GM12864 (cell line): ENCODE measurements at regions not wholly inside any gene's neighbourhood (a gene's known extent, or its start where the extent isn't known, plus 50 kb on each side); places are given as distances from the start of the nearest gene placed in this dataset.

Experiments
- DNase-seq: peaks from one replicate; pipeline ENCODE4 v3.0.0-alpha.2; 2011; ENCODE audit warnings: low read depth
- H3K4me3 ChIP-seq: 2 replicates; pipeline ENCODE4 v1.5.1; 2011; ENCODE audit warnings: mild to moderate bottlenecking, low read depth, low read length, control low read depth
- TF ChIP-seq, protein P1 (sequence below): IDR thresholded peaks from 2 replicates; pipeline ENCODE4 v1.5.1; 2011; ENCODE audit warnings: low read depth, mild to moderate bottlenecking, moderate library complexity, low read length, control low read depth, inconsistent platforms; ENCODE audit errors: missing control alignments

DNA sequence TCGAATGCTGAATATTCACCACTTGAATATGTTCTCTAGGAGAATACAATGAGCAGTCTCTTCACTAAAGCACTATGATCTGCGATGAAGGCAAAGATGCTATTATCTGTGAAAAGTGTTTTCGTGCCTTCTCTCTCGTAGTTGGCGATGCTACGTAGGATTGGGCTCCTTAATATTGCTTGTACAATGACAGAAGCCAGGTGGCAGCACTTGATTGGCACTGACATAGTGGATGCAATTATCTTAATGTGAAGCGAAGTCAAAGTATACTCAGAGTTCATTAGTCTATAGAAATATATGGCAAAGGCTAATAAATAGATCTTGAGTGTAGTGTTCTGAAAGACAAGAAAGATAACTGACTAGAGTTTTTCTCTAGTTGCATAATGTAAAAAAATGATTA lies 1135.7 kb upstream of the AGA start:
- H3K4me3 ChIP-seq: no peak overlapping the region
- no peak for DNase-seq
- TF ChIP-seq, protein P1, sequence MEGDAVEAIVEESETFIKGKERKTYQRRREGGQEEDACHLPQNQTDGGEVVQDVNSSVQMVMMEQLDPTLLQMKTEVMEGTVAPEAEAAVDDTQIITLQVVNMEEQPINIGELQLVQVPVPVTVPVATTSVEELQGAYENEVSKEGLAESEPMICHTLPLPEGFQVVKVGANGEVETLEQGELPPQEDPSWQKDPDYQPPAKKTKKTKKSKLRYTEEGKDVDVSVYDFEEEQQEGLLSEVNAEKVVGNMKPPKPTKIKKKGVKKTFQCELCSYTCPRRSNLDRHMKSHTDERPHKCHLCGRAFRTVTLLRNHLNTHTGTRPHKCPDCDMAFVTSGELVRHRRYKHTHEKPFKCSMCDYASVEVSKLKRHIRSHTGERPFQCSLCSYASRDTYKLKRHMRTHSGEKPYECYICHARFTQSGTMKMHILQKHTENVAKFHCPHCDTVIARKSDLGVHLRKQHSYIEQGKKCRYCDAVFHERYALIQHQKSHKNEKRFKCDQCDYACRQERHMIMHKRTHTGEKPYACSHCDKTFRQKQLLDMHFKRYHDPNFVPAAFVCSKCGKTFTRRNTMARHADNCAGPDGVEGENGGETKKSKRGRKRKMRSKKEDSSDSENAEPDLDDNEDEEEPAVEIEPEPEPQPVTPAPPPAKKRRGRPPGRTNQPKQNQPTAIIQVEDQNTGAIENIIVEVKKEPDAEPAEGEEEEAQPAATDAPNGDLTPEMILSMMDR: no peak

DNA sequence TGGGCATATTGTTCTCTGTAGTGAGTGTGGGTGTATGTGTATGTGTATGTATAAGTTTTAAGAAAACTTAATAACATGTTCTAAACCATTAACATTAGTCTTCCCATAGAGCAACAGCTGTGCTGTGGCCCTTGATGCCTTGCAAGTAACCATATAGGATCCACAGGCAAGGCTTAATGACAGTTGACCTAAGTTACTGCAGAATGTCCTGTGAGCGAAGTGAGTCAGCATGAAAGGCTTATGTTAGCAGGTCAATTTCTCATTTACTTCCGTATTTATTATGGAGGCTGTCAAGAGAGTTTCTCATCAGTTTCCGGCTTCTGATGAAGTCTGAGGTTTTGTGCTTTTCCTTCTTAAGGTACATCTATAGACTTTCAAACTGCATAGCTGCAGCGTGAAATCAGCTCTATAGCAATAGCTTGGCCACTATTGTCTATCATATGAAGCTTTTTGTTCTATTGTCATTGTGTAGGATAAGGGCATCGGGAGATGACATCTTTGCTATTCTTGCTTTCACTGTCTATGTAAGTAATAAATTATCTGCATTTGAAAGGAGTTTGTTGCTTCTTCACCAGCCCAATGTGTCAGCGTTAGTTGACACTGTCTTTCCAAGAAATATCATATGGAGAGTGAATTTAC lies 1153.4 kb upstream of the AGA start:
- no peak for DNase-seq
- TF ChIP-seq, protein P1: no peak
- no peak overlapping the region for H3K4me3 ChIP-seq

DNA sequence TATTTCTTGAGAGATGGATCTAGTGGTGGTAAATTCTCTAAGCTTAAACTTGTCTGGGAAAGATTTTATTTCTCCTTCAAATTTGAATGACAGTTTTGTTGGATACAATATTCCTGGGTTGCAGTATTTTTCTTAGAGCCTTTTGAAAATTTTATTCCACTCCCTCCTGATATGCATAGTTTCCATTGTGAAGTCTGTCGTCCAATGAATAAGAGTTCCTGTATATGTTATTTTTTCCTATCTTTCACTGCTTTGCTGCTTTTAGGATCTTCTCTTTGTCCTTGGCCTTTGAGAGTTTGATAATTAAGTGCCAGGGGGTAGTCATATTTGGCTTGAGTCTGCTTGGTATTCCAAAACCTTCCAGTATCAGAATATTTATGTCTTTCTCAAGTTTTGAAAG lies 1156.4 kb upstream of the AGA start:
- TF ChIP-seq, protein P1: no peak
- H3K4me3 ChIP-seq: no peak overlapping the region
- no peak for DNase-seq

DNA sequence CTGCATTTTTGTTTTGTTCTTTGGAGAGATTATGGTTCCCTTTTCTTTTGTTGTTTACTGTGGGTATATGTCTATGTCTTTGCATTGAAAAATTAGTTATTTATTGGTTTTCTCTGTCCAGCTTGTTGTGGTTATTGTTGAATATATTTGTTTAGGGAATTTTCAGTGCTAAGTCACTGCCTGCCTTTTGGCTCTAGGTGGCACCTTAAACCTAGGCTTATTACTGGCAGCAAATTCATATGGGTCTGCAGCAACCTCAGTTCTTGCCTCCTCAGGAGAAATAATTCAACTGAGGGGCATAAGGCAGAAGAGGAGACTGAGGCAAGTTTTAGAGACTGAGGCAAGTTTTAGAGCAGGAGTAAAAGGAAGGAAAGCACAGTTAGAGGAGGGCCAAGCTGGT lies 1157.3 kb upstream of the AGA start:
- no peak for DNase-seq
- H3K4me3 ChIP-seq: no peak overlapping the region
- TF ChIP-seq, protein P1: no peak

DNA sequence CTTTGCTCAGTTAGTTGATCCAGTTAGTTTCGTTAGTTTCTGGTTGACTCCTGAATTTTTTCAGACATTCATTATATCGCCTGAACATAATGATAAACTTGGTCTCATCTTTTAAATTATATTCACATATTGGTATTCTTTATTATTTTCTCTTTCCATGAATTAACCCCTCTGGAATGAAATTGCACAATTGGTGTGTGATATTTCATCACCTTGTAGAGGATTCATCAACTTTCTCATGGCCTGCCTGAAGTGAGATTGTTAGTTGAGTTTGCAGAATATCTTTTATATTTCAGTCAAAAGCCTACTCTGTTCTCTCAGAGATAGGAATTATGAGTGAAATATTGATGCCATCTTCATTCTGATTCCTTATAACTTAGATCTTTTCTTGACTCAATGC lies 1160.6 kb upstream of the AGA start:
- TF ChIP-seq, protein P1: no peak
- no peak overlapping the region for H3K4me3 ChIP-seq
- no peak for DNase-seq

DNA sequence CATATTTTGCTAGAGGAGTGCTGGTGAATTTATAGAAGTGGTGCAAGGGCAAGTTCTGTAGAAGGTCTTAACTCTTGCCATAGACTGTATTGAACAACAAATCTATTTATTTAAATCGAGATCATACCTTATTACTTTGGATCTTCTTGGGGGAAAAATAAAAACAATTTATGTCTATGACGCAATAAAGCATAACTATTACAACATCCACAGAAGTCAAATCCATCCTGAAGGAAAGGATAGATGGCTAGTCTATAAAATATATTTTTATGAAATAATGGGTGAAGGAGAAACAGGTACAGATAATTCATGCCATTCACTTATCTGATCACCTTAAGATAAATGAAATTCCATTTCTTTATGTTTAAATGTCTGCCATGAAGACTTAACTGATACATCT lies 1168.8 kb upstream of the AGA start:
- DNase-seq: no peak
- TF ChIP-seq, protein P1: no peak
- H3K4me3 ChIP-seq: no peak overlapping the region

DNA sequence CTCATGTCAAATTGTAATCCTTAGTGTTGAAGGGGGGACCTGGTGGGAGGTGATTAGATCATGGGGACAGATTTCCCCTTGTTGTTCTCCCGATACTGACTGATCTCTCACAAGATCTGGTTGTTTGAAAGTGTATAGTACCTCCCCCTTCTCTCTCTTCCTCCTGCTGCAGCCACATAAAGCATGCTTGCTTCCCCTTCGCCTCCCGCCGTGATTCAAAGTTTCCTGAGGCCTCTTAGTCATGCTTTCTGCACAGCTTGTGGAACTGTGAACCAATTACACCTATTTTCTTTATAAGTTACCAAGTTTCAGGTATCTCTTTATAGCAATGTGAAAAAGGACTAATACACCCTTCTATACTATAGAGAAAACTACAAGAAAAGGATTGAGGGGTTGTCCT lies 1170.5 kb upstream of the AGA start:
- DNase-seq: no peak
- H3K4me3 ChIP-seq: no peak overlapping the region
- TF ChIP-seq, protein P1: no peak
